Left ventricle myocardium inferior (tissue), 1 donor: ENCODE measurements at regions not wholly inside any gene's neighbourhood (a gene's known extent, or its start where the extent isn't known, plus 50 kb on each side); places are given as distances from the start of the nearest gene placed in this dataset.

Experiments used
- DNase-seq: peaks from one replicate; pipeline ENCODE4 v3.0.0-alpha.2; 2020
- H3K27ac ChIP-seq: fragments of 200-600 bp; replicated peaks from 2 replicates; pipeline ENCODE4 v1.8.0; 2021
- H3K27me3 ChIP-seq: fragments of 200-600 bp; 2 replicates; pipeline ENCODE4 v1.8.0; 2021; ENCODE audit warnings: low read depth
- H3K36me3 ChIP-seq: fragments of 200-600 bp; 2 replicates; pipeline ENCODE4 v1.8.0; 2021
- H3K4me1 ChIP-seq: fragments of 200-600 bp; 2 replicates; pipeline ENCODE4 v1.8.0; 2021
- H3K4me3 ChIP-seq: fragments of 200-600 bp; 2 replicates; pipeline ENCODE4 v1.8.0; 2021; ENCODE audit warnings: mild to moderate bottlenecking, moderate library complexity
- H3K9me3 ChIP-seq: fragments of 200-600 bp; replicated peaks from 2 replicates; pipeline ENCODE4 v1.8.0; 2021
- CTCF ChIP-seq: fragments of 200-600 bp; IDR thresholded peaks from 2 replicates; pipeline ENCODE4 v1.8.0; 2021; ENCODE audit warnings: antibody characterized with exemption, mild to moderate bottlenecking, borderline replicate concordance
- intact Hi-C: fragments of 100-400 bp; cut with micrococcal nuclease; formaldehyde crosslinking; loops from one replicate; pipeline ENCODE4 v1.11.0; 2022
- donor health status: DM: no; HTN: yes; CAD: no; lungs with severe emphysema.

GRCh38 chr12:92339198-92339821 is 193.7 kb upstream of the BTG1 start:
- H3K4me3 ChIP-seq: no peak overlapping the region
- TF ChIP-seq CTCF: no peak
- H3K9me3 ChIP-seq: no peaks in the 10 kb centered on the region
- no peaks in the 10 kb centered on the region for H3K36me3 ChIP-seq
- intact Hi-C loops: no loop called here
- peak overlapping the region; percentile 7 for H3K27ac ChIP-seq
- H3K4me1 ChIP-seq: peaks cover 23% of the 10 kb centered on the region
- H3K27me3 ChIP-seq: no peaks in the 10 kb centered on the region
- no peak for DNase-seq

DNA sequence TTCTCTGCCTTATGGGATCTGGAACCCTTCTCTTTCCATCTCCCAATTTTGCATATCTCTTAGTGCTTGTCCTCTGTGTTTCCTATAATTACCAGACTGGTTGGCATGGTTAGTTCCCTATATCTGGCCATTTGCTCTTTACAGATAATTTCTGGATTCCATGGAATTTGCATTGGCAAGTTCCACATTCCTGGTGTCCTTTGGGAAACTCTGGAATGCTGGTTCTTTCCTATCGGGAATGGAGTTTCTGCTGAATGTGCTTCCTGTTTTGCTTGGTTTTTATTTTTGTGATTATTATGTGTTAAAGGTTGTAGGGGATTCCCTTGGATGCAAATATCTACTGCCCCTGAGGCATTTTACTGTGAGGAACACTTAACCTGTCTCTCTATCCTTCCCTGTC is 193.0 kb upstream of the BTG1 start:
- TF ChIP-seq CTCF: no peak
- Histone ChIP-seq H3K27ac (peak overlapping the region; percentile 7), H3K9me3 (no peaks in the 10 kb centered on the region), H3K36me3 (no peaks in the 10 kb centered on the region), H3K4me3 (no peak overlapping the region), H3K27me3 (no peaks in the 10 kb centered on the region), H3K4me1 (peaks cover 23% of the 10 kb centered on the region)
- no peak for DNase-seq
- intact Hi-C loops: no loop called here

DNA sequence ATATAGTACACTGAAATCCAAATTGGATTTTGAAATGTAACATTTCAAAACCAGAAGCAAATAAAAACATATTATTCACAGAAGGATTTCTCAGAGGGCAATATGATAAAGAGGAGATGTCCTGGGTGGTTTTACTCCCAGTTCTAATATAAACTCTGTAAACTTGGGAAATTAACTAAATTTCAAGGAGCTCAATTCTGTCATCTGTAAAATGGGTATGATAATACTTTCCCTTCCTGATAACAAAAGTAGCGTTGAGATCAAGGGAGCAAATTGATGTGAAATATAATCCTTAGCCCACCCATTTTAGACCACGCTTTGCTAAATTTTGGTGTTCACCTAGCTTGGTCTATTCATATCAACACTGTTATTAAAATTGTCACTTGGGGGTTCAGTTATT is 192.5 kb upstream of the BTG1 start:
- Histone ChIP-seq H3K4me3 (no peak overlapping the region), H3K9me3 (no peaks in the 10 kb centered on the region), H3K27ac (no peak overlapping the region), H3K36me3 (no peaks in the 10 kb centered on the region), H3K27me3 (no peaks in the 10 kb centered on the region), H3K4me1 (peaks cover 23% of the 10 kb centered on the region)
- intact Hi-C loops: no loop called here
- no peak for DNase-seq
- TF ChIP-seq CTCF: no peak

- no peaks in the 10 kb centered on the region for H3K36me3 ChIP-seq
- intact Hi-C loops: no loop called here
- H3K27ac ChIP-seq: no peak overlapping the region
- no peaks in the 10 kb centered on the region for H3K9me3 ChIP-seq
- no peak for DNase-seq
- H3K4me3 ChIP-seq: no peak overlapping the region
- no peak for TF ChIP-seq CTCF
- H3K4me1 ChIP-seq: peaks cover 23% of the 10 kb centered on the region
- H3K27me3 ChIP-seq: no peaks in the 10 kb centered on the region
These were observed 191.5 kb upstream of the BTG1 start for GRCh38 chr12:92337128-92337527.

DNA sequence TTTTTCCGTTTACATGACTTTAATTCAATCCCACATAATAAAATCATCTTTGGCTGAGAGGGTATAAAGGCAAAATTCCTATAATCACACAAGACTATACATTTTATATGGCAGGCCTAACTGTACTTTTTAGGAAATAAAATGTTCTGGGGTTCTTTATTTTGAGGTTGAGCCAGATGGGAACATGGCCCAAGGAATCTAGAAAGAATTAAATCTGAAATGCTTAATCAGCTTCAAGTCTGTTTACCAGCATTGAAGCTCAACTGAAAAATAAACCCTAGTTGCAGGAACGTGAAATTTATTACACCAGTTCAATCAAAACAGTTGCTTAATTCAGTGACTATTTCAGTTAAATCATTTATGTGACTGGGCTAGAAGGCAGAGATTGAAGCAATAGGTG is 191.0 kb upstream of the BTG1 start:
- DNase-seq: no peak
- Histone ChIP-seq H3K27ac (peak overlapping the region; percentile 13), H3K9me3 (no peaks in the 10 kb centered on the region), H3K4me3 (no peak overlapping the region), H3K27me3 (no peaks in the 10 kb centered on the region), H3K4me1 (peaks cover 23% of the 10 kb centered on the region), H3K36me3 (no peaks in the 10 kb centered on the region)
- intact Hi-C loops: no loop called here
- TF ChIP-seq CTCF: no peak
